Islet of Langerhans (tissue), 1 donor: ENCODE measurements at regions not wholly inside any gene's neighbourhood (a gene's known extent, or its start where the extent isn't known, plus 50 kb on each side); places are given as distances from the start of the nearest gene placed in this dataset.
A peak's percentile ranks its signal among the peaks of the same experiment; 100 is the strongest.
"Not testable (repeated sequence)": the region's sequence is repeated elsewhere in the genome, so short reads cannot be mapped to it uniquely, and the experiment has no call there.

ENCODE experiments used
- FAIRE-seq: peaks from one replicate; lab custom pipeline; 2011; peaks lifted over from hg19 to GRCh38; lab: Jason Lieb, UNC

DNA sequence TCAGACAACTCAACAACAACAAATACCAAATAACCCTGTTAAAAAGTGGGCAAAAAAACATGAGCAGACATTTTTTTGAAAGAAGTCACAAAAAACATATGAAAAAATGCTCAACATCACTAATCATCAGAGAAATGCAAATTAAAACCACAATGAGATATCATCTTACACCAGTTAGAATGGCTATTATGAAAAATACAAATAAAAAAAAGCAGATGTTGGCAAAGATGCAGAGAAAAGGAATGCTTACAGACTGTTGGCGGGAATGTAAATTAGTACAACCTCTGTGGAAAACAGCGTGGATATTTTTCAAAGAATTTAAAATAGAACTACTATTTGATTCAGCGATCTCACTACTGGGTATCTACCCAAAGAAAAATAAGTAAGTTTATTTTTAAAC lies 114.0 kb downstream of the SLC38A4 start:
- FAIRE-seq = peak; percentile 27

- FAIRE-seq = no peak
Observed at GRCh38 chr12:46710125-46710743, 115.6 kb downstream of the SLC38A4 start.

DNA sequence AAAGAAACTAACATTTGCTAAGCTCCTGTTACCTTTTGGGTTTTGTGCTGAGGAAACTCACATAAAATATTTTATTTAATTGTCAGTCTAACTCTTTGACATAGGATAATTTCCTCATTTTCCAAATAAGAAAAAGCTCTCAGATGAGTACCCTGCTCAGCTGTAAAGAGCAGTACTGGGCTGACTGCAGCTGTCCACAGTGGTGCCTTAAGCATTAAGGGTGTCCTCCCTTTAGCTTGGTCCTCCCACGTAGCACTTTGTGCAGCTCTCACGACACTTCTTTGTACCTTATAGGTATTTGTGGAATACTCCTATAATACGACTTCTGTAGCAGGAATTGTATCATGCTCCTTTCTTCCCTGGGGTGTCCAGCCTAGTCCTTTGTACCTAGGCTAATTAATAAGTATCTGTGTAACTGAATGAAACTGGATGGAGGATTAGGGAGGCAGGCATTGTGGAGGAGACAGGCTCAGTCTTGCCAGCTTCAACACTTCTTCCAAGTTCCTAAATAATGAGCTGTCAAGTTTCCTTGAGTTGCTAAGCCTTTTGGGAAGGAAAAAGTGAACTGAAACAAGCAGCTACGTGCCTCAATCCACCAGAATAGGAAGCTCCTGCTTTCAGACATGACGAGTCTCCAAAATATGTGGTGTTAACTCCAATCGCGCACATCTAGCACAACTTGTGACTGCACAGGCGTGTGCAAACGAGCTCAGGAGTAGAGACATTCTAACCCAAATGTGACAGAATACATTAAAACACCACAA lies 123.0 kb downstream of the SLC38A4 start:
- FAIRE-seq = no peak

DNA sequence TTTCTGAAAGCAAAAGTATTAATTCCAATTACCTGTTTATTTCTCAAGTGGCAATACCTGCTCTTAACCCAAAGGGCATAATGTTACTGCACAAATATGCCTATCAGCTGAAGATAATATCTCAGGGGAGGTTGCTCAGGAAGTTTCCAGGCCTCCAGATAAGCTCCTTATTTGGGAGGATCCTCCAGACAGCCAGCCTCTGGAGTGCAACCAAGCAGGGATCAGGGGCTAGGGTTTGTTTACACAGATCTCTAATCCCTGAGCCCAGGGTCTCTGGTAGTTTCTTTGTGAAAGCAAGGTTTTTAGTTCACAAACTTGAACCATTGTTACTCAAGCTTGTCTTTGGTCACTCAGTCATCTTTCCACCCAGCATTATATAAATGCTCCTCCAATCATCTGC lies 124.4 kb downstream of the SLC38A4 start:
- FAIRE-seq = no peak

DNA sequence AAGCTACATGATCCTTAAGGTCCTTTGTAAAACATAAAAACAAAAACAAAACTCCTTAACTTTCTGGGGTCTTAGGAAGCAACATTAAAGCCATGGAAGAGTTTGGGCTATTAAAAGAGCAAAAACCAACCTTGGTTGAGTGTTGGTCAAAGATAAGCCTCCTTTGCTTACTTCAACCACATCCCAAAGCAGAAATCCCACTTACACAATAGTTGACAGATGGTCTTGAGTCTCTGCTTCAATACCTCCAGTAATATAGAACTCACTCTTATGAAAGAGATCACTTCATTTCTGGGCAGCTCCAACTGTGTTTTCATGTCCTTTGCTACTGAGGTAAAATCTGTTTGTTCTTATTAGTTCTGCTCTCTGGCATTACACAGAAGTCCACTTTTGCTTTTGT lies 125.8 kb downstream of the SLC38A4 start:
- no peak for FAIRE-seq

DNA sequence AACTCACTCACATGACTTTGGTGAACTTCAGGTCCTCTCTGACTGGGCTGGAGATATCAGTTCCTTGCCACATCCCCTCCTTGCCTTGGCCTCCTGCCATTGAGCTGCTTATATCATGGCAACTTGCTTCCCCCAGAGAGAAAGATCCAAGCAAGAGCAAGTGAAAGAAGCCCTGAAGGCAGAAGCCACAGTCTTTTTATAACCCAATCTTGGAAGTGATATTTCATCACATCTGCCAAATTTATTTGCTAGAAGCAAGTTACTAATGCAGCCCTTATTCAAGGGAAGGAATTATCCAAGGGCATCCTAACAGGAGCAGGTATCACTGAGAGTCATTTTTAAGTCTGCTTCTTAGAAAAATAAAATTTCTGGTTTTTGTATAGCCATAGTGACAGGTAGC lies 127.8 kb downstream of the SLC38A4 start:
- no peak for FAIRE-seq

DNA sequence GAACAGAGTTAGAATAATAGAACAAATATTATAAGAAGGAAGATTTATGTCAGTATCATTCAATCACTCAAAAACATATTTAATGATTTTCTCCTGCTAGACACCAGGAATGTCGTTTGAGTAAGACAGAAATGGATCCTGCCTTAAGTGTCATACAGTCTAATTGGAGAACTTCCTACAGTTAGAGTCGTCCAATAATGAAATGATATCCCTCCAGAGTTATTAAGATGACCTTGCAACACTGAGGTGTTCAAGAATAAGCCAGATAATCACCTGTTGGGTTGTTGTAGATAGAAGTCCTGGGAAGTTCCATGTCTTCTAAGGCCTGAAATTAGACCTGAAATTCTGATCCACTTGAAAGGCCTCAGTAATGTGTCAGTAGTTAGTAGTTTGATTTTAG lies 132.3 kb downstream of the SLC38A4 start:
- FAIRE-seq = no peak

DNA sequence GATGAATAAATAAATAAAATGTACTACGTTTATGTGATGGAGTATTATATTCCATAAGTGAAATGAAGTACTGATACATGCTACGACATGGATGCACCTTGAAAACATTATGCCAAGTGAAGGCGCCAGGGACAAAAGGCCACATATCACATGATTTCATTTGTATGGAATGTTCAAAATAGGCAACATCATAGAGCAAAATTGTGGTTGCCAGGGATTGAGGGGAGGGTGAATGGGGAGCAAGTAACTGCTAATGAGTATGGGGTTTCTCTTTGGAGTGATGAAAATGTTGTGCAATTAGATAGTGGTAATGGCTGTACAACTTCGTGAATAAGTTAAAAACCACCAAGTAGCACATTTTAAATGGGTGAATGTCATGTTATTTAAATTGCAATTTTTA lies 132.8 kb downstream of the SLC38A4 start:
- FAIRE-seq = no peak

- no peak for FAIRE-seq
Observed at GRCh38 chr12:46692606-46693005, 133.2 kb downstream of the SLC38A4 start.

GRCh38 chr12:46686267-46686942 lies 139.4 kb downstream of the SLC38A4 start:
- no peak for FAIRE-seq

GRCh38 chr12:46684243-46684642 lies 141.6 kb downstream of the SLC38A4 start:
- not testable (repeated sequence) for FAIRE-seq

DNA sequence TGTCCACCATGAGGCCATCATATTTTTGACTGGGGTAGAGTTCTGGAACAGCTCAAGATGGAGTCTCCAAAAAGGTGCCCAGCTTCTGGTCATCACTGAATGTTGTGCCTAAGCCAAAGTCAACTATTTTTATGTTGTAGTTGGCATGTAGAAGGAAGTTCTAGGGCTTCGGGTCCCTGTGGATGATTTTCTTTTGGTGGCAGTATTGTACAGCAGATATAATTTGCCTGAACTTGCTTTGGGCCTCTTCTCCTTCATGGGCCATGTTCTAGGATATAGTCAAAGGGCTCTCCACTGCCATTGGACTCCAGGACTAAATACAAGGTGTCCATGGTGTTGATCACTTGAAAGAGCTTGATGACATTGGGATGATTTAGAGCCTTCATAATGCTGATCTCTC lies 143.6 kb downstream of the SLC38A4 start:
- no peak for FAIRE-seq

DNA sequence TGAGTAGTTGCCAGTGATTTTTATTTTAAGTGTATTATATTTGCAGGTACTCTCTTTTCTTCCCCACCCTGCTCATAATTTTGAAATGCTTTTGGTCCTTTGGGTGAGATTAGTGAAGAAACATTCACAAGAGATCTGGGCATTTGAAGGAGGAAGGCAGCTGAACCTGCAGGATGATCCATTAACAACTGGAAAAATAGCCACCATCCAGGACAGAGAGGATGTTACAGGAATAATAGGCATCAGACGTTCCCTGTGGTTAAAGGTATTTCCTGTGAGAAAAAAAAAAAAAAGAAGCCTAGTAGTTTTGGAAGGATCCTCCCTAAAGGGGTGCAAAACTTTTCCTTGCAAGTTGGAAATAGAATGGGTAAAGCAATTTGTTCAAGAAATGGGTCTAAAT lies 145.3 kb downstream of the SLC38A4 start:
- FAIRE-seq = no peak

- FAIRE-seq = no peak
Observed at GRCh38 chr12:46679754-46680153, 146.0 kb downstream of the SLC38A4 start.

DNA sequence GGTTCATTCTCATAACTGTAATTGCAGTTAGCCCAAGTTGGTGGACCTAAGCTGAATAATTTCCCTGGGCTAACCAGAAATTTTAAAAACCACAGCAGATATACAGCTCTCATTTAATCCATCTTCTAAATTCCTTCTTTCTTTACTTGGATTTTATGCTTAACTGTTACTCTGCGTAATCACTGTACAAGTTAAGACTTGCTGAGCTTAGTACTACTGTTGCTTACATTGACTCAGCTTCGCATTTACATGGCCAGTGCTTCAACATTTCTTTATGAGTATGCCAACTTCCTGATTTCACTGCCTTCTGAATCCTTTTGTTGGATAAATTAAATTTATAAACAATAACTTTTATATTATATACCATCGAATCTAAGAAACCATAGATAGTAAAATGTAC lies 147.4 kb downstream of the SLC38A4 start:
- FAIRE-seq = no peak

- no peak for FAIRE-seq
Observed at GRCh38 chr12:46677749-46678148, 148.0 kb downstream of the SLC38A4 start.

- FAIRE-seq = no peak
Observed at GRCh38 chr12:46676797-46677520, 148.8 kb downstream of the SLC38A4 start.

DNA sequence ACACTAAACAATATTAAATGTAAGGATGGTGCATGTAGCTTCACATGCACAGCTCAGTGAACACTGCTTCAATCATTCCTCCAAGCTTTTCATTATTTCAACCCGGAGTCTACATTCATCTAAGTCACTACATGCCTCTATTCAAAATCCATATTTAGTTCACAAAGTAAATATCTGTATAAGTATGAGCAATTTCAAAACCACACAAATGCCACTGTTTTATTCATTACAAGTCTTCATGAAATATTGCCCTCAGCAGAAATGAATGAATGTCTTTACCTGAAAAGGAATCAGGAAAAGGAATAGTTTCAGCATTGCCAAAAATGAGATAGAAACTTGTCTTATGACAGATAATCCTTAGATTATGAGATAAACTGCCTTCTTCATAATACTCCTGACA lies 149.4 kb downstream of the SLC38A4 start:
- no peak for FAIRE-seq

GRCh38 chr12:46675736-46676135 lies 150.1 kb downstream of the SLC38A4 start:
- peak; percentile 93 for FAIRE-seq

DNA sequence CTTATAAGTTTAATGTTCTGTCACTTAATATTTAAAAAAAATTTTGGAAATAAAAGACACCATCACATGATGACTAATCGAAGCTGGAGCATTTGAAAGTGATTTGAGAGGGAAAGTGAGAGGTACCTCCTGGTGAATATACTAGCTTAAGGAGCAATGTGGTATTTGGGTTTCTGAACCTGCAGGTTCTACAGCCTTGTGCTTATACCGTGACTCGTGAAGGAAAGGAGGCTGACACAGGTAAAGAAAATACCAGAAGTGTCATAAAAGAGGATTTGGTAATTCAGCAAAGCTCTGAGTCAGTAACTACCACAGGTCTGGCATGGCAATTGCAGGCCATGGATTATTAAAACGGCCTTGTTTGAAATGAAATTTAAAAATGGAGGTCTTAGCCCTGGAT lies 151.0 kb downstream of the SLC38A4 start:
- FAIRE-seq = no peak

- no peak for FAIRE-seq
Observed at GRCh38 chr12:46674129-46674528, 151.7 kb downstream of the SLC38A4 start.

DNA sequence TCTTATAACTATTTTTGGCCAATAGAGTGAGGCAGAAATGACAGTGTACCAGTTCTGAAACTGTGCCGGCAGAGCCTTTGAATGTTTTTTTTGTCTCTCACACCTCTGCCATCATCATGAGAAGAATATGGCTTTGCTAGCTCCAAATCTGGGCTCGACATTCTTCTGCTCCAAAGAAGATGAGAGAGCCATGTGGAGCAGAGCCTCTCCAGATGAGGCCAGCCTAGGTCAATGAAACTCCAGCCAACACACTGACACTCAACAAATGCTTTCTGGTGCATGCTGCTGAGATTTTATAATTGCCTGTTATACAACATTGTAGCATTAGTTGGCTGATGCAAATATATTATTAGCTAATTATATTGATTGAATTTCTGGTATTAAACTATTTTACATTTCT lies 154.7 kb downstream of the SLC38A4 start:
- no peak for FAIRE-seq

DNA sequence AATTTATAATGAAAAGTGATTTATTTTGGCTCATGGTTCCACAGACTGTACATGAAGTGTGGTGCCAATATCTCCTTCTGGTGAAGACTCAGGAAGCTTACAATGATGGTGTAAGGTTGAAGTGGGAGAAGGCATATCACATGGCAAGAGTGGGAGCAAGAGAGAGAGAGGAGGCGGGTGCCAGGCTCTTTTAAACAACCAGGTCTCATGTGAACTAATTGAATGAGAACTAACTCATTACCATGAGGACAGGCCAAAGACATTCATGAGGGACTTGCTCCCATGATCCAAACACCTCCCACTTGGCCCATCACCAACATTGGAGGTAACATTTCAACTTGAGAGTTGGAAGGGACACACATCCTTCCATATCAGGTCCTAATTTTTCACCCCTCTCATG lies 155.2 kb downstream of the SLC38A4 start:
- FAIRE-seq = no peak
